ENCODE measurements at regions not wholly inside any gene's neighbourhood (a gene's known extent, or its start where the extent isn't known, plus 50 kb on each side); places are given as distances from the start of the nearest gene placed in this dataset.
A peak's percentile ranks its signal among the peaks of the same experiment; 100 is the strongest.

- intact Hi-C loops (cut with DNase I): no loop called here
- Histone ChIP-seq H3K27ac (no peak overlapping the region), H3K4me1 (peaks cover 0 to 20% (median 9%) of the 10 kb centered on the region in 4 donors), H3K4me3 (no peak overlapping the region), H3K36me3 (no peaks in the 10 kb centered on the region), H3K27me3 (no peaks in the 10 kb centered on the region), H3K9me3 (no peaks in the 10 kb centered on the region)
- ATAC-seq (no peak), DNase-seq (no peak)
- 100% methylated on average over 2 of the region's 2 CpGs for WGBS (ENCODE audit: insufficient coverage, low coverage, low lambda C conversion rate, missing lambda C conversion rate)
- TF ChIP-seq POLR2A (IDR thresholded peaks at IDR 0.05) (no peak), CTCF (IDR thresholded peaks at IDR 0.05) (no peak)
These were observed 698.8 kb downstream of the KCNJ2 start for GRCh38 chr17:70868149-70868548.

GRCh38 chr17:70869402-70870085 lies 700.2 kb downstream of the KCNJ2 start:
- H3K4me3 ChIP-seq: no peak overlapping the region
- H3K27me3 ChIP-seq: no peaks in the 10 kb centered on the region
- intact Hi-C loops (cut with DNase I): no loop called here
- TF ChIP-seq CTCF (IDR thresholded peaks at IDR 0.05): no peak
- ATAC-seq (no peak), DNase-seq (no peak)
- WGBS (ENCODE audit: insufficient coverage, low coverage, low lambda C conversion rate, missing lambda C conversion rate): 60% methylated on average over 2 of the region's 2 CpGs
- peaks cover 0 to 17% (median 7%) of the 10 kb centered on the region in 4 donors for H3K4me1 ChIP-seq
- no peak overlapping the region for H3K27ac ChIP-seq
- H3K9me3 ChIP-seq: no peaks in the 10 kb centered on the region
- no peaks in the 10 kb centered on the region for H3K36me3 ChIP-seq

- H3K36me3 ChIP-seq: no peaks in the 10 kb centered on the region
- H3K4me1 ChIP-seq: peaks cover 0 to 17% (median 7%) of the 10 kb centered on the region in 4 donors
- H3K27me3 ChIP-seq: no peaks in the 10 kb centered on the region
- TF ChIP-seq POLR2A (IDR thresholded peaks at IDR 0.05) (no peak), CTCF (IDR thresholded peaks at IDR 0.05) (no peak)
- no peak overlapping the region for H3K27ac ChIP-seq
- peak in 1 of 3 donors; percentile 60 for DNase-seq
- no peak overlapping the region for H3K4me3 ChIP-seq
- no peaks in the 10 kb centered on the region for H3K9me3 ChIP-seq
- 16% methylated on average over 1 of the region's 1 CpG for WGBS (ENCODE audit: insufficient coverage, low coverage, low lambda C conversion rate, missing lambda C conversion rate)
- peak in 3 of 4 donors; percentile 50 to 78 (median 60) for ATAC-seq
- intact Hi-C loops (cut with DNase I): no loop called here
These were observed 702.0 kb downstream of the KCNJ2 start for GRCh38 chr17:70871180-70871818.

GRCh38 chr17:70872103-70872502 lies 702.8 kb downstream of the KCNJ2 start:
- Histone ChIP-seq H3K36me3 (no peaks in the 10 kb centered on the region), H3K4me1 (peaks cover 0 to 17% (median 7%) of the 10 kb centered on the region in 4 donors), H3K9me3 (no peaks in the 10 kb centered on the region), H3K27ac (no peak overlapping the region), H3K4me3 (no peak overlapping the region), H3K27me3 (no peaks in the 10 kb centered on the region)
- no peak for DNase-seq
- TF ChIP-seq POLR2A (IDR thresholded peaks at IDR 0.05) (no peak), CTCF (IDR thresholded peaks at IDR 0.05) (no peak)
- WGBS (ENCODE audit: insufficient coverage, low coverage, low lambda C conversion rate, missing lambda C conversion rate): 30% methylated on average over 3 of the region's 3 CpGs
- ATAC-seq: no peak
- intact Hi-C loops (cut with DNase I): no loop called here
